GM21390 (cell line): ENCODE measurements at regions not wholly inside any gene's neighbourhood (a gene's known extent, or its start where the extent isn't known, plus 50 kb on each side); places are given as distances from the start of the nearest gene placed in this dataset.

Experiments used
- ATAC-seq: cut with Tn5 transposase; IDR thresholded peaks from one replicate; pipeline ENCODE4 v1.9.1; 2021; ENCODE audit not compliant: unreplicated experiment

DNA sequence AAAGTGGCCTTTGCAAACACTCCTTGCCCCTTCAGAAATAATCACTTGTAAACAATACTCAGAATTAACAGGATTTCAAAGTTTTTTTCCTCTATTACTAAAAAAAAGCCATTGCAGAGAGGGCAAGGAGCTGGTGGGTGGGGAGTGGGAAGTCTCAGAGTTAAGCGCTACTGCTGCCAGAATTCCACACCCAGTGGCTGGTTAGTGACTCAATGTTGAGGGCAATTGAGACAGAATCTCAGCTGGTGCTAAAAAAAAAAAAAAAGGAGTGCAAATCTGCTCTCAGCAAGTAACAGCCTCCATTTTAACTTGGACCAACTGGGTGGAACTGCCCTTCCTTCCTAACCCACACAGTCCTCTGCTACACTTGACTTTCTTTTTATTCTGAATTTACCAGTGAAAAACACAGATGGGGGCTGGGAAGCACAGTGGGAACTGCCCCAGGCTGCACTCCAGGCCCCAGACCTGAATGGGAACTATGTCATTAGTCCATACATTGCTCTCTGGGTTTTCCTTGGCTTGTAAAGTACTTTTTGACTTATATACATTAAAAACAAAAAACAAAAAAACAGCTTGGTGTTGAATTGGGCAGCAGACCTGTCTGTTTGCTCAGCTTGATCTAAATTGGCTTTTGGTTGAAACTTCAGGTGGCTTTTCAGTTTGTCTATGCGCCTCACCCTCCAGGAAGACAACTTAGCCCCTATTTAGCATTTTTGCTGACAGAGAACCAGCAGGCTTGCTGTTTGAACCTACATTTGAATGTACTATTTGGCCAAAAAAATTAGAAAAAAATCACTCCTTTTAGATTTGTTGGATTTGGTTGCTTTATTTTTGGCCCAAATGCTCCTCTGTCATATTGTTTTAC, 357.8 kb upstream of the TBL1XR1 start:
- no peak for ATAC-seq

DNA sequence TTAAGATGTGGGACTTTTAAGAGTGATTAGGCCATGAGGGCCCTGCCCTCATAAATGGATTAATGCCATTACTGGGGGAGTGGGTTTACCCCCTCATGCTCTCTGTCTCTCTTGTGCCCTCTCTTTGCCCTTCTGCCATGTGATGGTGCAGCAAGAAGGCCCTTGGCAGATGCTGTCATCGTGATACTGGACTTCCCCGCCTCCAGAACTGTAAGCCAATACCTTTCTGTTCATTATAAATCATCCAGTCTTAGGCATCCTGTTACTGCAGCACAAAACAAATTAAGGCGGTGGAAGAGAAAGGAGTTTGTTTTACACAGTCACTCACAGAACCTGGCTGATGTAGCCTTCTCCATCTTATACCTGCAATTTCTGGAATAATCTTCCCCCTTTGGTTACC, 360.3 kb upstream of the TBL1XR1 start:
- ATAC-seq, result no peak

GRCh38 chr3:177561365-177561764, 364.1 kb upstream of the TBL1XR1 start:
- no peak for ATAC-seq

DNA sequence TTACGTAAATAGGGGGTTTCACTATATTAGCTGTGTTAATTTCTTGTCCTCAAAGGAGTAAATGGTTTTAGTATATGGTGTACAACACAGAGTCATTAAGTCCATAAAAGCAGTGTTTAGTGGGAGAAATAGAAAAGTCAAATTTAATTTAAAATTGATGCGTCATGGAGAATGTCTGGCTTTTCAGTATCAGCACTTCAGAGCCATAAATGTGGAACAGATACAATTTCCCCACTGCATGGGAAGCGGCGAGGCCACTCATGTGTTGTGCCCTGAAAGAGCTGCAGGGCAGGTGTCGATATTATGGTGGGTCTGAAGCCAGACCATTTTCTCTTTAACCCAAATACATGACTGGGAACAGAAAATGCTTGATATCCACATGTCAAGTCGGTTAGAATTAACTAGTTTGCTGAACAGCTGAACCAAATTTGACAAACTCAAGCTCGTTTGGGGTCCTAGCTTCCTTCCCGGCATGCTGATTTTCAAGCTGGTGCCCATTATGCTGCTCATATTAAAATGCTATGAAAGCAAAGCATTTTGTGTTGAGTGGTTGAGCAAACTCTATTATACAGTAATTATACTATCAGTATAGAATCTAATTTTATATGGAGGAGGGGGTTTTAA, 364.6 kb upstream of the TBL1XR1 start:
- no peak for ATAC-seq

DNA sequence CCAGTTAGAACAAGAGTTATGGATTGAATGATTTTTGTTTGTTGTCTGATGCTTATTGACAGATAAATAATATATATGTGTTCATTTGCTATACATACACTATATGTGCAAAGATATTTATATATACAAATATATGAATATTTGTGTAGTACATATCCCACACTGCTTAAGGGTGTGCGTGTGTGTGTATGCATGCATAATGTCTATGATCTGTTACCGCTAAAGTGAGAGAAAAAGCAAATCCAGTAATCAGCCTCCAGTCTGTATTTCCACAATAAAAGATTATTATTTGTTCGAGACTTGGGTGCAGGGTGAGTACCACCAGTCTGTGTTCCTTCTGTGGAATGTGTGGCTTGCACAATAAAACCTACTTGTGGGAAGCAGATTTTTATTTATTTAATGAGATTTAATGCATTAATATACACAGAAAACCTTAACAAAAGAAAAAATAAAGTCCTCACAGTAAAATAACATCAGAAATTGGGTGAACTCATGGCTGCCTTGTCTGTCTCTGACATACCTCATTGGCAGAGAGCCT, 366.0 kb upstream of the TBL1XR1 start:
- no peak for ATAC-seq

DNA sequence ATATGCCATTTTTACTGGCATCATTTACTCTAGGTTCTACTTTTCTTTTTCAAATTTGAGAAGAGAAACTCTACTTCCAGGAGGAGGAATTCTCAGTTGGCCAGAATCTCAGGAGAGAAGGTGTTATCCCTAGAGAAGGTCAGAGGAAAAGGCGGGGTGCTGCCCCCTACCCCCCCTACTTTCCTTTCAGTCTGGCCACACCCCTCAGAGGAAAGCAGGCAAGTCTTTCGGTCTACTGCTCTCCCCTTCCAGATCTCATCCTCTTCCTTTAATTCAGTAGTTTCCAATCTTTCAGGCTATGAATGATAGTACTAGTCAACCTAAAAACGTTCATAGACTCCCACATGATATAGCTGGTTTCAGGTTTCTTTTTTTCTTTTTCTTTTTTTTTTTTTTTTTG, 366.5 kb upstream of the TBL1XR1 start:
- no peak for ATAC-seq

DNA sequence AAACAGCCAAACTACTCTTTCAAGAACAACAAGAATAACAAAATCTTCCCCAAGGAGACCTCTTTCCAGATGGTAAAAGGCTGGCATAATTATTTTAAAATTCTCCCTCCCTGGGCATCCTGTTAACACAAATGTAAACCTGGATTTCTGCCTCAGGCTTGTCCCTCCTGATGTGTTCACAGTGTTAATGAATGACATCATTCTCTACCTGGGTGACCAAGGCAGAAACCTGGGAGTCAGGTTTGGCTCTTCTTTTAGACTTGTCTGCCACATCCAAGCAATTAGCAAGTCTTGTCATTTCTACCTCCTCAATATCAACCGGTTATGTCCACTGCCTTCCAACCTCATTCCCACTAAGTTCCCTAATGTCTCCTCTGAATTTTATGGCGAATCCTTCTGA, 368.7 kb upstream of the TBL1XR1 start:
- no peak for ATAC-seq

GRCh38 chr3:177567833-177568232, 370.6 kb upstream of the TBL1XR1 start:
- ATAC-seq, result no peak

DNA sequence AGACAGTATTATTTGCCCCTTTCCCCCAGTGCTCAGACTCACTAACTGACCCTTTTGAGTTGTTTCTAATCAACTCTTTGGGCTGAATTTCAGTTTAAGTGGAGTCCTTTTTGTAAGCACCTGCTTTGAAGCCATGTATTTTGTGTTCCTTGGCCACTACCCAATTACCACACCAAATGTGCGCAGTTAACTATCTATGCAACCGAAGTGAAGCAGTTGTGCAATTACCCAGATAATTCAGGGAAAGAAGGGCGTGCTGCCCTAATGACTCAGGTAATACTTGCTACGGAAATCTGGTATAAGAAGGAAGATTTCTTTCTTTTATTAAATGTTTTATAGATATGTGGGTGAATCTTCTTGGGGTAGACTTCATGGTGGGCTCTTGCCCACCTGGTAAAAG, 371.9 kb upstream of the TBL1XR1 start:
- ATAC-seq, result no peak

GRCh38 chr3:177569875-177570657, 372.8 kb upstream of the TBL1XR1 start:
- no peak for ATAC-seq

GRCh38 chr3:177571271-177571943, 374.1 kb upstream of the TBL1XR1 start:
- ATAC-seq, result no peak

GRCh38 chr3:177571944-177572315, 374.6 kb upstream of the TBL1XR1 start:
- ATAC-seq, result no peak

- ATAC-seq, result no peak
Observed at GRCh38 chr3:177574222-177574856, 377.1 kb upstream of the TBL1XR1 start.

GRCh38 chr3:177576746-177577145, 379.5 kb upstream of the TBL1XR1 start:
- no peak for ATAC-seq

DNA sequence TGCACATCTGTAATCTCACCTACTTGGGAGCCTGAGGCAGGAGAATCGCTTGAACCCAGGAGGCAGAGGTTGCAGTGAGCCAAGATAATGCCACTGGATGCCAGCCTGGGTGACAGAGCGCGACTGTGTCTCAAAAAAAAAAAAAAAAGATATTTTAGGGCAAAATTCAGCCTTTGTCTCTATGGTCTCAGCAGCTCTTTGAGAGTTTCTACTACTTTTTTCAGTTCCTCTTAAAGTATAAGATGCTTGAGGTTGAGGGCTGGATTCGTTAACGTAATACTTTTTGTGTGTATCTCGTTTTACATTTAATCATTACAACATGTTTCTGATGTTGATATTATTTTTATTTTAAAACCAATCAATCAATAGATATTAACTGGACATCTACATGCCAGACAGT, 381.2 kb upstream of the TBL1XR1 start:
- ATAC-seq, result peak; percentile 95

- no peak for ATAC-seq
Observed at GRCh38 chr3:177579419-177579818, 382.1 kb upstream of the TBL1XR1 start.

DNA sequence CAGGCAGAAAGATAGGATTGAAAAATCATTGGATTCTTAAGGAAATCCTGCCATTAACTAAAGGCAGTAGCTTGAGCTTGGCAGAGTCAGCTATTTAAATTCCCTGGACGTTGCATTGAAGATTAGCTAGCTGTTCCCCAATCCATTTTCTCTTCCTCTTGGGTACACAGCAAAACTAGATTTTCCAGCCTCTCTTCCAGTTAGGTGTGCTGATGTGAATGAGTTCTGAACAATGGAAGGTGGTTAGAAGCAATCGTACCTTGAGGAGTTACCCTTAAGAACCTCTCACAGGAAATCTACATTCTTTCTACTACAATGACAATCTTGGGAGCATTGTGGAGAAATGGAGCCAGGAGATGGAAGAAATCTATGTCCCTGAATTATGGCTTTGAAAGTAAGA, 383.2 kb upstream of the TBL1XR1 start:
- ATAC-seq, result no peak

DNA sequence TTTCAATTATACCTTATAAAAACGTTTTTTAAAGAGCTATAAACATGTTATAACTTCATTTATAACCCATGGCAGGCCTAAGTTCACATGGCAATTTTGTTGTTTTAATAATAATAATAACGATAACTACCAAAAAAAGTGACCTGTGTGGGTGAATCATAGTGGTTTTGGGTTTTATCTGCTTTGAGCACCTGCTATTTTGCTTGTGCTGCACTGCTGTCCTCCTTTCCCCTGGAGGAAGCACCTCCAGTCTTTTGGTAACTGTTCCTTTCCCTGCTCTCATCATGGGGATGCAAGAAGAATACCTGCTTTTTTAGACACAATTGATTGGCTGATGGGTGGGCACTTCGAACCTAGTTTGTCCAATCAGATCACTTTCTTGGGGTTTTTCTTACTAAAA, 388.0 kb upstream of the TBL1XR1 start:
- ATAC-seq, result no peak

DNA sequence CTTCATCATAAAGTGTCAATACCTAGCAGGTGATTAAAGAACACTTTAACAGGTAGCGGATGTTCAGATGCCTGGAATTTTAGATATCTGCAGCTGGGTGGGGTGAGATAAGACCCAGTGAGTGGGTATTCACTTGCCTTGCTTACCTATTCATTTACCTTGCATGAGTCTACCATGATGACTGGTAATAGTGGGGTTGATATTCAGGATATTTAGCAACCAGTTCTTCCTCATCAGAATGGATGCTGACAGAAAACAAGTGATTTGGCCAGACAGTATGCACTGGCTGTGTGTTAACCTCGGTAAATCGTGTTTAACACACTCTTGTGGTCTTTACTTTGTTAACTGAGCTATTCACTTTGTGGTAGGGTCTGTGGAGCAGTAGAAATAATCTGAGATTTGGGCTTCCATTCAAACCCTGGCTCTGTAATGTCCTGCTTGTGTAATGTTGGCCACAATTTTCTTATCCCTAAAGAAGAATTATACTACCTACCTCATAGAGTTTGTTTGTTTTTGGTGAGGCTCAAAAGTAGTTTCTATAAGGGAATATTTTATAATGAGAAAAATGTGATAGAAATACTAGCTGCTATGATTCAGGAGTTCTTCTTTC, 391.9 kb upstream of the TBL1XR1 start:
- no peak for ATAC-seq

DNA sequence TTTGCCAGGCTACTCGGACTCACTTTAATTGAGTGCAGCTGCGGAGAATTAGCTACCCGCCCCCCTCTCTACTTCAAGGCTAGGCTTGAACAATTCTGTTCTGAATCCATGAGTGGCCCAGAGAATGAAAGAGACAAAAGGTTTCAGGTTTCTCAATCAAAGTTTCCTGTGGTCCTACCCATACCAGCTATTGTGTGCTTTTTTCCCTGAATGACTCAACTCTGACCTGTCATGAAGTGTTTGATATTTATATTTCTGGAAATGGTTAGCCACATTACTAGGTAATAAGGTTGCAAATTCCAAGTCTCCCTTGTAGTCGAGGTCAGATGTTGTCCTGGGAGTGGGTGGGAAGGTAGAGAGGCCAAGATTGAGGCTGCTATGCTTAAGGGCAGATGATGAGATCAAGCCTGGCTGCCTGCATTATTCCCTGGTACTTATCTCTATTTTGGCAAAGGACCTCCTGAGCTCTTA, 392.7 kb upstream of the TBL1XR1 start:
- peak; percentile 72 for ATAC-seq
